ENCODE measurements at regions not wholly inside any gene's neighbourhood (a gene's known extent, or its start where the extent isn't known, plus 50 kb on each side); places are given as distances from the start of the nearest gene placed in this dataset.

- TF ChIP-seq SP1 (IDR thresholded peaks at IDR 0.05) (no peak), LEF1 (IDR thresholded peaks at IDR 0.05; ENCODE audit: borderline replicate concordance) (no peak), BHLHE40 (IDR thresholded peaks at IDR 0.05; ENCODE audit: borderline replicate concordance) (no peak), NFRKB (IDR thresholded peaks at IDR 0.05) (no peak), SUZ12 (IDR thresholded peaks at IDR 0.05) (no peak), L3MBTL2 (conservative IDR thresholded peaks at IDR 0.05) (no peak), FOXM1 (IDR thresholded peaks at IDR 0.05; ENCODE audit: borderline replicate concordance) (no peak), TARDBP (IDR thresholded peaks at IDR 0.05) (no peak), ARNT (IDR thresholded peaks at IDR 0.05) (no peak), FOXK2 (IDR thresholded peaks at IDR 0.05) (no peak), ZNF384 (IDR thresholded peaks at IDR 0.05) (no peak), FOXA1 (IDR thresholded peaks at IDR 0.05) (no peak), HDGF (IDR thresholded peaks at IDR 0.05; ENCODE audit: borderline replicate concordance) (no peak), CTBP1 (IDR thresholded peaks at IDR 0.05; ENCODE audit: borderline replicate concordance) (no peak)
Observed at GRCh38 chr10:6640433-6641040, 60.5 kb upstream of the PRKCQ start.

Measured in HEK293T (cell line).